Stimulated activated CD4-positive, alpha-beta T cell treated with anti-CD3 and anti-CD28 coated beads, Interleukin-12 subunit alpha, Interleukin-12 subunit beta, amount 100 ng/mL, for 24 hours (primary cell): ENCODE measurements at regions not wholly inside any gene's neighbourhood (a gene's known extent, or its start where the extent isn't known, plus 50 kb on each side); places are given as distances from the start of the nearest gene placed in this dataset.
A peak's percentile ranks its signal among the peaks of the same experiment; 100 is the strongest.

Source experiments
- DNase-seq, 2 experiments: peaks; one replicate each; pipeline ENCODE4 v3.0.0-alpha.2; 2020; ENCODE audit warnings: low read depth in 2 of 2

- DNase-seq, result no peak
Measured at GRCh38 chr10:45198486-45199204, 116.8 kb downstream of the OR13A1 start.

GRCh38 chr10:45199205-45199740, 116.1 kb downstream of the OR13A1 start:
- DNase-seq, result no peak

- DNase-seq, result no peak
Measured at GRCh38 chr10:45201271-45201670, 114.1 kb downstream of the OR13A1 start.

GRCh38 chr10:45202242-45202641, 113.2 kb downstream of the OR13A1 start:
- DNase-seq, result no peak

- no peak for DNase-seq
Measured at GRCh38 chr10:45204954-45205775, 110.2 kb downstream of the OR13A1 start.

- DNase-seq, result no peak
Measured at GRCh38 chr10:45209888-45210287, 105.5 kb downstream of the OR13A1 start.

- no peak for DNase-seq
Measured at GRCh38 chr10:45211576-45211975, 103.8 kb downstream of the OR13A1 start.

- no peak for DNase-seq
Measured at GRCh38 chr10:45219416-45219815, 96.0 kb downstream of the OR13A1 start.

GRCh38 chr10:45220931-45221330, 94.5 kb downstream of the OR13A1 start:
- no peak for DNase-seq

- DNase-seq, result no peak
Measured at GRCh38 chr10:45224219-45224841, 91.1 kb downstream of the OR13A1 start.

GRCh38 chr10:45227042-45227441, 88.4 kb downstream of the OR13A1 start:
- DNase-seq, result no peak

- DNase-seq, result no peak
Measured at GRCh38 chr10:45227456-45227855, 88.0 kb downstream of the OR13A1 start.

- no peak for DNase-seq
Measured at GRCh38 chr10:45229823-45230222, 85.6 kb downstream of the OR13A1 start.

- DNase-seq, result peak; percentile 11 to 48
Measured at GRCh38 chr10:45235260-45235769, 80.1 kb downstream of the OR13A1 start.

GRCh38 chr10:45235798-45236220, 79.6 kb downstream of the OR13A1 start:
- DNase-seq, result no peak

- no peak for DNase-seq
Measured at GRCh38 chr10:45238896-45239295, 76.5 kb downstream of the OR13A1 start.

GRCh38 chr10:45239642-45240041, 75.8 kb downstream of the OR13A1 start:
- DNase-seq, result no peak

GRCh38 chr10:45241865-45242520, 73.4 kb downstream of the OR13A1 start:
- DNase-seq, result no peak

GRCh38 chr10:45243261-45243660, 72.1 kb downstream of the OR13A1 start:
- no peak for DNase-seq

GRCh38 chr10:45246522-45246921, 68.9 kb downstream of the OR13A1 start:
- DNase-seq, result no peak

- no peak for DNase-seq
Measured at GRCh38 chr10:45249978-45250693, 65.3 kb downstream of the OR13A1 start.
